Sigmoid colon (tissue), 4 donors: ENCODE measurements at regions not wholly inside any gene's neighbourhood (a gene's known extent, or its start where the extent isn't known, plus 50 kb on each side); places are given as distances from the start of the nearest gene placed in this dataset.

Source experiments
- POLR2A ChIP-seq, 2 donors: fragments of 450-650 bp; IDR thresholded peaks; one replicate each; pipeline ENCODE4 v1.6.1; 2016; ENCODE audit warnings: antibody characterized with exemption in 2 of 2, mild to moderate bottlenecking in 2 of 2, moderate library complexity in 2 of 2
- POLR2AphosphoS5 ChIP-seq, 4 donors: sonication (generic); formaldehyde crosslinking; IDR thresholded peaks; one replicate each; pipeline ENCODE4 v1.6.1; 2017; ENCODE audit warnings: antibody characterized with exemption in 4 of 4
- TF ChIP-seq, protein P1 (sequence below), 4 experiments: fragments of 450-650 bp in 3 of 4; fragments of 200-600 bp in 1 of 4; IDR thresholded peaks; one replicate each; pipeline ENCODE4 v1.5.1; 2016 to 2019; ENCODE audit warnings: antibody characterized with exemption in 4 of 4, mild to moderate bottlenecking in 3 of 4, moderate library complexity in 2 of 4

DNA sequence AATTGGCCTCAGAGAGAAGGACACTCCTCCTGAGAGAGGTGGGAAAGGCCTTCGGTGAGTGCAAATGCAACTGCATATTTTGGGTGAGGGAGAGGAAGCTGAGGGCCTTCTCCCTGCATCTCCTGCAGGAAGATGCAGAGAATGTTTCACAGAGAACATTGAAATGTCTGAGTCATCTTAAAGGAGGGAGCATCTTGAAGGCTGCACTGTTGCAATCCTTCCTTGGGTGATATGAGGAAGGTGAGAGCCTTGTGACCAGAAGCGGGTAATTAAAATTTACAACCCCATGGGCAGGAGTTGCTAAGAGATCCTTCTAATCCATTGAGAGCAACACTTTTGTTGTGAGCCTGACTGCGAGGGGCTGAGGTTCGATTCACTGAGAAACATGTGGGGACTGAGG lies 375.7 kb upstream of the MARCKS start:
- TF ChIP-seq, protein P1, sequence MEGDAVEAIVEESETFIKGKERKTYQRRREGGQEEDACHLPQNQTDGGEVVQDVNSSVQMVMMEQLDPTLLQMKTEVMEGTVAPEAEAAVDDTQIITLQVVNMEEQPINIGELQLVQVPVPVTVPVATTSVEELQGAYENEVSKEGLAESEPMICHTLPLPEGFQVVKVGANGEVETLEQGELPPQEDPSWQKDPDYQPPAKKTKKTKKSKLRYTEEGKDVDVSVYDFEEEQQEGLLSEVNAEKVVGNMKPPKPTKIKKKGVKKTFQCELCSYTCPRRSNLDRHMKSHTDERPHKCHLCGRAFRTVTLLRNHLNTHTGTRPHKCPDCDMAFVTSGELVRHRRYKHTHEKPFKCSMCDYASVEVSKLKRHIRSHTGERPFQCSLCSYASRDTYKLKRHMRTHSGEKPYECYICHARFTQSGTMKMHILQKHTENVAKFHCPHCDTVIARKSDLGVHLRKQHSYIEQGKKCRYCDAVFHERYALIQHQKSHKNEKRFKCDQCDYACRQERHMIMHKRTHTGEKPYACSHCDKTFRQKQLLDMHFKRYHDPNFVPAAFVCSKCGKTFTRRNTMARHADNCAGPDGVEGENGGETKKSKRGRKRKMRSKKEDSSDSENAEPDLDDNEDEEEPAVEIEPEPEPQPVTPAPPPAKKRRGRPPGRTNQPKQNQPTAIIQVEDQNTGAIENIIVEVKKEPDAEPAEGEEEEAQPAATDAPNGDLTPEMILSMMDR (IDR thresholded peaks at IDR 0.05), result no peak
- TF ChIP-seq POLR2A (IDR thresholded peaks at IDR 0.05) (no peak), POLR2AphosphoS5 (IDR thresholded peaks at IDR 0.05) (no peak)
